Trophoblast cell (in vitro differentiated cells and primary cell): ENCODE measurements at regions not wholly inside any gene's neighbourhood (a gene's known extent, or its start where the extent isn't known, plus 50 kb on each side); places are given as distances from the start of the nearest gene placed in this dataset.

Experiments used
- DNase-seq, 2 donors: peaks; one replicate each; pipeline ENCODE4 v3.0.0-alpha.2; 2016
- H2AFZ ChIP-seq: 2 replicates; pipeline ENCODE4 v1.6.1; 2013; ENCODE audit warnings: low read length, moderate library complexity, mild to moderate bottlenecking; ENCODE audit not compliant: insufficient read depth, poor library complexity
- H2AK5ac ChIP-seq: 2 replicates; pipeline ENCODE4 v1.6.1; 2013; ENCODE audit warnings: mild to moderate bottlenecking, low read length
- H2BK120ac ChIP-seq: 2 replicates; pipeline ENCODE4 v1.6.1; 2013; ENCODE audit warnings: low read length, mild to moderate bottlenecking, moderate library complexity; ENCODE audit not compliant: insufficient read depth, poor library complexity
- H2BK12ac ChIP-seq: 2 replicates; pipeline ENCODE4 v1.6.1; 2013; ENCODE audit warnings: mild to moderate bottlenecking, low read length, moderate library complexity
- H2BK5ac ChIP-seq: 2 replicates; pipeline ENCODE4 v1.6.1; 2013; ENCODE audit warnings: low read length, low read depth, moderate library complexity, mild to moderate bottlenecking; ENCODE audit not compliant: poor library complexity
- H3K14ac ChIP-seq: 2 replicates; pipeline ENCODE4 v1.6.1; 2013; ENCODE audit warnings: mild to moderate bottlenecking, low read length
- H3K18ac ChIP-seq: 2 replicates; pipeline ENCODE4 v1.6.1; 2013; ENCODE audit warnings: mild to moderate bottlenecking, low read length
- H3K23ac ChIP-seq: 2 replicates; pipeline ENCODE4 v1.6.1; 2013; ENCODE audit warnings: low read length
- H3K27ac ChIP-seq: 2 replicates; pipeline ENCODE4 v1.5.1; 2013; ENCODE audit warnings: low read depth, mild to moderate bottlenecking, inconsistent platforms, low read length, moderate library complexity
- H3K27me3 ChIP-seq: 2 replicates; pipeline ENCODE4 v1.6.1; 2013; ENCODE audit warnings: inconsistent platforms, mild to moderate bottlenecking, low read length, moderate library complexity; ENCODE audit not compliant: insufficient read depth
- H3K36me3 ChIP-seq, 2 experiments: 1 replicate in 1 of 2; 2 replicates in 1 of 2; pipeline ENCODE4 v1.6.1; 2013; ENCODE audit warnings: low read length in 2 of 2, mild to moderate bottlenecking in 2 of 2, moderate library complexity in 1 of 2; ENCODE audit not compliant: insufficient read depth in 2 of 2, control insufficient read depth in 1 of 2
- H3K4ac ChIP-seq: 2 replicates; pipeline ENCODE4 v1.6.1; 2013; ENCODE audit warnings: low read depth, mild to moderate bottlenecking, low read length, moderate library complexity
- H3K4me1 ChIP-seq, 2 experiments: 1 replicate in 1 of 2; 2 replicates in 1 of 2; pipeline ENCODE4 v1.6.1; 2013; ENCODE audit warnings: low read length in 2 of 2, mild to moderate bottlenecking in 2 of 2, moderate library complexity in 1 of 2; ENCODE audit not compliant: insufficient read depth in 2 of 2, control insufficient read depth in 1 of 2
- H3K4me2 ChIP-seq: 2 replicates; pipeline ENCODE4 v1.6.1; 2013; ENCODE audit warnings: inconsistent platforms, mild to moderate bottlenecking, low read length, moderate library complexity
- H3K4me3 ChIP-seq: 2 replicates; pipeline ENCODE4 v1.5.1; 2013; ENCODE audit warnings: mild to moderate bottlenecking, low read depth, low read length, inconsistent platforms
- H3K79me1 ChIP-seq: one replicate; pipeline ENCODE4 v1.6.1; 2013; ENCODE audit warnings: low read length
- H3K79me2 ChIP-seq: 2 replicates; pipeline ENCODE4 v1.6.1; 2013; ENCODE audit warnings: low read length, mild to moderate bottlenecking; ENCODE audit not compliant: control insufficient read depth, insufficient read depth, poor library complexity
- H3K9ac ChIP-seq: 2 replicates; pipeline ENCODE4 v1.6.1; 2013; ENCODE audit warnings: mild to moderate bottlenecking, low read length
- H3K9me3 ChIP-seq: 2 replicates; pipeline ENCODE4 v1.6.1; 2013; ENCODE audit warnings: low read depth, mild to moderate bottlenecking, control low read depth, inconsistent platforms, low read length; ENCODE audit not compliant: insufficient read depth
- H4K12ac ChIP-seq: 2 replicates; pipeline ENCODE4 v1.6.1; 2013; ENCODE audit warnings: low read depth, mild to moderate bottlenecking, low read length, moderate library complexity
- H4K8ac ChIP-seq: 2 replicates; pipeline ENCODE4 v1.6.1; 2013; ENCODE audit warnings: low read depth, mild to moderate bottlenecking, low read length, moderate library complexity
- H4K91ac ChIP-seq: one replicate; pipeline ENCODE4 v1.6.1; 2013; ENCODE audit warnings: low read depth, mild to moderate bottlenecking, low read length, moderate library complexity
- whole genome bisulfite sequencing: extraction: QIAGEN DNeasy Blood & Tissue Kit; methylation state at CpG from one replicate; pipeline ENCODE4 v1.1.7; 2013; ENCODE audit warnings: missing lambda C conversion rate; ENCODE audit not compliant: insufficient read length, insufficient coverage; ENCODE audit errors: extremely low coverage; 5-methylcytosine and 5-hydroxymethylcytosine counted together

DNA sequence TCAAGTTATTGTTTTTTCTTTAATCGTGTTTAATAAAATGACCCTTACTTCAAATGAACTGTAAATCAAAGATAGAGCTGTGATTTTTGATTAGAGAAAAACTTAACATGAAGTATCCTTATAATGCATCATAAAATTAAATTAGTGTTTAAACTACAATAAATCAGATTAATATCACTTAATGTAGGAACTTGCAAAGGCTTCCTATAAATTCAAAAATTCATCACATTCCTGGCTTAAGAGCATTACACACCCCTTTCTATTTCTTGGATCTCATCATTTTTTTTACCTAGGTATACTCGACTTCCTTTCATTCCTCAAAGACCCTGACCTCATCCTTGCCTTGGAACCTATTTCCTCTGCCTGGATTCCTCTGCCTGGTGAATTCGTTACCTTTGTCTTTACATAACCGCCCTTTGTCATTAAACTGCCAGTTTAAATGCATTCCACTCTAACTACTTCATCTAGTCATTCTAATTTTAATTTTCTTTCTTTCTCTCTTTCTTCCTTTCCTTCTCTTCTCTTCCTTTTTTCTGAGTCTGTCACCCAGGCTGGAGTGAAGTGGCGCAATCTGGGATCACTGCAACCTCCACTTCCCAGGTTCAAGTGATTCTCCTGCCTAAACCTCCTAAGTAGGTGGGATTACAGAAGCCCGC is 1244.5 kb downstream of the OTOL1 start:
- Histone ChIP-seq H3K36me3 (no peaks in the 10 kb centered on the region), H4K8ac (no peak overlapping the region), H3K4ac (no peak overlapping the region), H3K79me1 (no peaks in the 10 kb centered on the region), H3K9ac (no peak overlapping the region), H3K4me1 (no peaks in the 10 kb centered on the region), H2AFZ (no peak overlapping the region), H3K9me3 (no peaks in the 10 kb centered on the region), H3K27ac (no peak overlapping the region), H3K14ac (no peak overlapping the region), H3K79me2 (no peaks in the 10 kb centered on the region), H2BK120ac (no peak overlapping the region), H3K4me2 (no peak overlapping the region), H3K4me3 (no peak overlapping the region), H2BK12ac (no peak overlapping the region), H3K23ac (no peak overlapping the region), H3K18ac (no peak overlapping the region), H3K27me3 (no peaks in the 10 kb centered on the region), H2BK5ac (no peak overlapping the region), H4K91ac (no peak overlapping the region), H4K12ac (no peak overlapping the region), H2AK5ac (no peak overlapping the region)
- no CpG with 5 or more reads among the region's 6 CpGs for WGBS
- no peak for DNase-seq

DNA sequence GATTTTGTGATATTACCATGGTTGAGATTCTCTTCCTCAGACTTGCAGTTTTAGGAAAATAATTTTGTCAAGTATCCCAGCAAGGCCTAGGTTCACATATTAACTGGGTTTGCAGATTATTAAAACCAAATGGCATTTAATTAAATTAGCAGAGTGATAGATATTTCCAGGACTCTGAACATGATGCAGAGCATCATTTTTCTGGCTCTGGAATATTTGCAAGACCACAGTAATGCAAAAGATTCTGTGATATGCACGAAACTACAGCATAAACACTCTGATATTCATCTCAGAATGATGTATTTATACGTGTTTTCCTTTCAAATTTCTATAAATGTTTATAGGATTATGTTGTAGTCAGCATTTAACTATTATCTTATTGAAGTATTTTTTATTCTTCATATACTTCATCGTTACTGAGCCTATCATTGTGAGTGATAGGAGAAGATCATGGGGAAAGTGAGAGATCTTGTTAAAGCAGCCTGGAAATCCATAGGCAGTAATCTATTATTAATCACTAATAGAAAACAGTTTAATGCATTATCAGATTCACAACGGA is 1245.6 kb downstream of the OTOL1 start:
- Histone ChIP-seq H3K4ac (no peak overlapping the region), H3K4me2 (no peak overlapping the region), H3K27me3 (no peaks in the 10 kb centered on the region), H3K4me3 (no peak overlapping the region), H2AK5ac (no peak overlapping the region), H4K91ac (no peak overlapping the region), H3K14ac (no peak overlapping the region), H4K12ac (no peak overlapping the region), H3K27ac (no peak overlapping the region), H3K9ac (no peak overlapping the region), H2BK12ac (no peak overlapping the region), H4K8ac (no peak overlapping the region), H3K79me1 (no peaks in the 10 kb centered on the region), H3K79me2 (no peaks in the 10 kb centered on the region), H3K18ac (no peak overlapping the region), H3K9me3 (no peaks in the 10 kb centered on the region), H3K4me1 (no peaks in the 10 kb centered on the region), H3K36me3 (no peaks in the 10 kb centered on the region), H2AFZ (no peak overlapping the region), H2BK5ac (no peak overlapping the region), H3K23ac (no peak overlapping the region), H2BK120ac (no peak overlapping the region)
- DNase-seq = no peak
- WGBS = no CpG with 5 or more reads among the region's 4 CpGs

DNA sequence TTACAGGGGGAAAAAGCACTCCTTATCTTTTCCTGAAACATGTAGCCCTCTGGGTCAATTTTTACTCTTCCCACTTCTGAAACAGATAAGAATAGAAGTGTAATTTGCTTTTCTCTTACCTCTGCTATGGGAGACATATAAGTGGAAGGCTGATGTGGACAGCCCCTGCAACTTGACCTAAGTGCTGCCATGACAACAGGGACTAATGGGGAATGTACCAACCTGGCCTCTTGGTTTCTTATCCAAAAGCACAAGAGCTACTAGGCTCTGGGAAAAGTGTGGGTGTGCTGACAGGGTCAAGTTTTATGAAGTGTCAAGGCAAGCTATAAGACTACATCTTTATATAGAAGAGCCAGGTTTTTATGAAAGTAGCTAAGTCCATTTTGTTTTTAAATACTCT is 1246.5 kb downstream of the OTOL1 start:
- H4K12ac ChIP-seq = no peak overlapping the region
- H4K8ac ChIP-seq = no peak overlapping the region
- H3K18ac ChIP-seq = no peak overlapping the region
- no peak overlapping the region for H3K9ac ChIP-seq
- H4K91ac ChIP-seq = no peak overlapping the region
- no peak overlapping the region for H2BK12ac ChIP-seq
- H2BK120ac ChIP-seq = no peak overlapping the region
- H3K27me3 ChIP-seq = no peaks in the 10 kb centered on the region
- H3K36me3 ChIP-seq = no peaks in the 10 kb centered on the region
- no peak overlapping the region for H3K4ac ChIP-seq
- H3K9me3 ChIP-seq = no peaks in the 10 kb centered on the region
- H3K4me2 ChIP-seq = no peak overlapping the region
- no peak overlapping the region for H3K23ac ChIP-seq
- no peaks in the 10 kb centered on the region for H3K4me1 ChIP-seq
- no peak overlapping the region for H3K14ac ChIP-seq
- H3K79me2 ChIP-seq = no peaks in the 10 kb centered on the region
- no peak for DNase-seq
- no peaks in the 10 kb centered on the region for H3K79me1 ChIP-seq
- H3K4me3 ChIP-seq = no peak overlapping the region
- no peak overlapping the region for H2AK5ac ChIP-seq
- H3K27ac ChIP-seq = no peak overlapping the region
- no peak overlapping the region for H2BK5ac ChIP-seq
- no peak overlapping the region for H2AFZ ChIP-seq

DNA sequence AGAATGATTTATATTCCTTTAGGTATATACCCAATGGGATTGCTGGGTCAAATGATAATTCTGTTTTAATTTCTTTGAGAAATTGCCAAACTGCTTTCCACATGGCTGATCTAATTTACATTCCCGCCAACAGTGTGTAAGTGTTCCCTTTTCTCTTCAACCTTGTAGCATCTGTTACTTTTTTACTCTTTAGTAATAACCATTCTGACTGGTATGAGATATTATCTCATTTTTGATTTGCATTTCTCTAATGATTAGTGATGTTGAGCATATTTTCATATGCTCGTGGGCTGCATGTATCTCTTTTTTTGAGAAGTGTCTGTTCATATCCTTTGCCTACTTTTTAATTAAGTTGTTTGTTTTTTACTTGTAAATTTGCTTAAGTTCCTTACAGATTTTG is 1264.2 kb downstream of the OTOL1 start:
- Histone ChIP-seq H3K14ac (no peak overlapping the region), H2BK120ac (no peak overlapping the region), H3K23ac (no peak overlapping the region), H4K8ac (no peak overlapping the region), H3K4me2 (no peak overlapping the region), H3K79me1 (no peaks in the 10 kb centered on the region), H2BK5ac (no peak overlapping the region), H2AK5ac (no peak overlapping the region), H3K4ac (no peak overlapping the region), H3K36me3 (no peaks in the 10 kb centered on the region), H4K12ac (no peak overlapping the region), H3K9ac (no peak overlapping the region), H2BK12ac (no peak overlapping the region), H4K91ac (no peak overlapping the region), H3K9me3 (no peaks in the 10 kb centered on the region), H3K18ac (no peak overlapping the region), H3K4me1 (no peaks in the 10 kb centered on the region), H3K27ac (no peak overlapping the region), H2AFZ (no peak overlapping the region), H3K79me2 (no peaks in the 10 kb centered on the region), H3K4me3 (no peak overlapping the region), H3K27me3 (no peaks in the 10 kb centered on the region)
- no CpG with 5 or more reads among the region's 2 CpGs for WGBS
- no peak for DNase-seq
